Central memory CD8-positive, alpha-beta T cell (primary cell): ENCODE measurements at regions not wholly inside any gene's neighbourhood (a gene's known extent, or its start where the extent isn't known, plus 50 kb on each side); places are given as distances from the start of the nearest gene placed in this dataset.

Experiments
- ATAC-seq: fragments of 150-1000 bp; cut with Tn5 transposase; replicated peaks from 2 replicates; pipeline ENCODE4 v1.10.0; 2022; ENCODE audit warnings: mild to moderate bottlenecking, moderate FRiP score, moderate number of reproducible peaks; ENCODE audit not compliant: poor library complexity, severe bottlenecking; ENCODE audit errors: extremely low read depth
- DNase-seq, 2 donors: peaks; one replicate each; pipeline ENCODE4 v3.0.0; 2021; ENCODE audit warnings: low spot score in 2 of 2
- H3K27ac Mint-ChIP-seq: one replicate; pipeline ENCODE4 v1.8.0; 2022; ENCODE audit warnings: low read depth, mild to moderate bottlenecking, moderate library complexity, mixed read lengths
- H3K27me3 Mint-ChIP-seq: one replicate; pipeline ENCODE4 v1.8.0; 2022; ENCODE audit warnings: mixed read lengths
- H3K36me3 Mint-ChIP-seq: one replicate; pipeline ENCODE4 v1.8.0; 2022; ENCODE audit warnings: mild to moderate bottlenecking, moderate library complexity, mixed read lengths; ENCODE audit not compliant: insufficient read depth
- H3K4me1 Mint-ChIP-seq: one replicate; pipeline ENCODE4 v1.8.0; 2022; ENCODE audit warnings: mixed read lengths
- H3K4me3 Mint-ChIP-seq: one replicate; pipeline ENCODE4 v1.8.0; 2022; ENCODE audit warnings: mild to moderate bottlenecking, moderate library complexity, mixed read lengths
- H3K9me3 Mint-ChIP-seq: one replicate; pipeline ENCODE4 v1.8.0; 2022; ENCODE audit warnings: mixed read lengths

DNA sequence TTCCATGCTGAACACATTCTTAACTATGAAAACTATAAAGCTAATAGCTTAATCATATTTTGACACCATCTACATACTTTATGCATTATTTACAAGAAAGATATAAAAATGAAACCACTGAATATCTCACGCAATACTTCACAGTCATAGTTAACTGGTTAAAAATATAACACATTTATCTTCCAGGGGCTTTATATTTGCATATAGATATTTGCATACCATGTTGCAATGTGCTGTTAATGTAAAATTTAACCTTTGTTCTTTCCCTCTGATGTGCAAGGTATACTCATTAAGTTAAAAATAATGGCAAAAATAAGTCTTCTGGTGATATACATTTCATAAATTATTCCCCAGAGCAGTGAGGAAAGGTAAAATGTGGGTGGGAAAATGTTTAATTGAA lies 76.9 kb upstream of the MGMT start:
- H3K4me1 Mint-ChIP-seq = no peaks in the 10 kb centered on the region
- H3K27me3 Mint-ChIP-seq = peaks cover 43% of the 10 kb centered on the region
- H3K27ac Mint-ChIP-seq = no peak overlapping the region
- ATAC-seq (no peak), DNase-seq (no peak)
- no peaks in the 10 kb centered on the region for H3K36me3 Mint-ChIP-seq
- no peak overlapping the region for H3K4me3 Mint-ChIP-seq
- H3K9me3 Mint-ChIP-seq = no peaks in the 10 kb centered on the region

DNA sequence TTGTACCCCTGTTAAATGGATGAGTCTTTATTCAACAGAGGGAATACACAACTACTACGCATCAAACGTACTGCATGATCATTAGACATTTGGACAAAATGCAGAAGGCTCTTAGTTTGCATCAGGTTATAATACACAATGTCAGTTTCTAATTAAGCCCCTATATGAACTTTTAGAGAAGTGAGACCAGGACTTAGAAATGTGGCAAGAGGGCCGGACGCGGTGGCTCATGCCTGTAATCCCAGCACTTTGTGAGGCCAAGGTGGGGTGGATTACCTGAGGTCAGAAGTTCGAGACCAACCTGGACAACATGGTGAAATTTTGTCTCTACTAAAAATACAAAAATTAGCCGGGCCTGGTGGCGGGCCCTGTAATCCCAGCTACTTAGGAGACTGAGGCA lies 76.3 kb upstream of the MGMT start:
- Mint-ChIP-seq H3K27me3 (peaks cover 38% of the 10 kb centered on the region), H3K4me1 (no peaks in the 10 kb centered on the region), H3K27ac (no peak overlapping the region), H3K4me3 (no peak overlapping the region), H3K9me3 (no peaks in the 10 kb centered on the region), H3K36me3 (no peaks in the 10 kb centered on the region)
- ATAC-seq = no peak
- DNase-seq = no peak

DNA sequence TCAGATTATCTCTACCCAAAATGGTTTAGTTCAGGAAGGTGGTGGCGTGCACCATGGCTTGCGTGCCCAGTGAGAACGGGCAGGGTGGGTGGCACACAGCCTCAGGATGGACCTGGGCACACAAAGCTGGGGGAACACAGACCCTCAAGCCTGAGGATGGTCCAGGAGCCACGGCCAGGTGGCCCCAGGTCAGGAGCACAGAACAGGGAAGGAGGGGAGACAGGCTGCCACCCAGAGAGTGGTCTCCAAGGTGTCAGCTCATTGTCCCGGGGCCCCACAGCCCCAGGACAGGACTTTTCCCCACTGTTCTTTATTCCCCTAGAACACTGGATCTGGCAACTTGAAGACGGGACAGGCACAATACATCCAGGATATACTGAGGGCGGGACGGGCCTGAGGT lies 75.6 kb upstream of the MGMT start:
- no peaks in the 10 kb centered on the region for H3K4me1 Mint-ChIP-seq
- ATAC-seq (no peak), DNase-seq (no peak)
- H3K4me3 Mint-ChIP-seq = no peak overlapping the region
- H3K27ac Mint-ChIP-seq = no peak overlapping the region
- no peaks in the 10 kb centered on the region for H3K9me3 Mint-ChIP-seq
- peaks cover 31% of the 10 kb centered on the region for H3K27me3 Mint-ChIP-seq
- no peaks in the 10 kb centered on the region for H3K36me3 Mint-ChIP-seq

DNA sequence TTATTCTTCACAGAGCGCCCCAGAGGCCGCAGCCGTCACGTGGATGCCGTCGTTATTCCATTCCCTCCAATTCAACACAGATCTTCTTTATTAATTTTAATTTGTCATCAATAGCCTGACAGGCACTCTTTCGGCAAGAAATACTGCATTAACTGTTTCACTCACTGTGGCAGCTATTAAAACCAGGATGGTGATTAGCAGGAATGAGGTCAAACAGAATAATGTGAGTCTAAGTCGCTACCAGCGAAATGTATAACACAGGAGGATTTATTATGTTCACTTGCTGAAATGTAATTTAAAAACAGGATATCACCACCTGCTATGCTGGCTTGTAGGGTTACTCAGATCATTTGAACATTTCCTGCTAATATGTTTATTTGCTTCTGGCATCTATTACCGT lies 74.2 kb upstream of the MGMT start:
- ATAC-seq (no peak), DNase-seq (no peak)
- H3K9me3 Mint-ChIP-seq = no peaks in the 10 kb centered on the region
- H3K36me3 Mint-ChIP-seq = no peaks in the 10 kb centered on the region
- H3K27me3 Mint-ChIP-seq = peaks cover 31% of the 10 kb centered on the region
- no peaks in the 10 kb centered on the region for H3K4me1 Mint-ChIP-seq
- no peak overlapping the region for H3K27ac Mint-ChIP-seq
- no peak overlapping the region for H3K4me3 Mint-ChIP-seq

DNA sequence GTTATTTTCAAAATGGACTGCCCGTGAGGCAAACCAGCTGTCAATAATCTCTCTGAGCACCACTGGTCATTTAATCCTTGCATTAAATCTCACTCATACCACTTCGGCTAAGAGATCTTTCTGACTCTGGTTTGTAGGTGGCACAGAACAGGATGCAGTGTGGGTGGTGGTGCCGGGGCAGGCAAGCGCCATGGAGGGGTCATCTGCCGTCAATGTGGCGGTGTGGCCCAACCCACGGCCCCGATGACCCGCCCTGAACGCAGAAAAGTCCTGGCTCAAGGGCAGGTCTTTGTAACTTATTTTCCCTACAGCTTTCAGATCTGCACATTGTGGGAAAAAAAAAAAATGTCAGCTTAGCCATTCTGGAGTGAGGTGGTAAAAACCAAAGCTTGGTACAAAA lies 73.2 kb upstream of the MGMT start:
- ATAC-seq = no peak
- no peak overlapping the region for H3K27ac Mint-ChIP-seq
- peaks cover 24% of the 10 kb centered on the region for H3K27me3 Mint-ChIP-seq
- H3K9me3 Mint-ChIP-seq = no peaks in the 10 kb centered on the region
- H3K36me3 Mint-ChIP-seq = no peaks in the 10 kb centered on the region
- no peak overlapping the region for H3K4me3 Mint-ChIP-seq
- DNase-seq = no peak
- H3K4me1 Mint-ChIP-seq = no peaks in the 10 kb centered on the region

DNA sequence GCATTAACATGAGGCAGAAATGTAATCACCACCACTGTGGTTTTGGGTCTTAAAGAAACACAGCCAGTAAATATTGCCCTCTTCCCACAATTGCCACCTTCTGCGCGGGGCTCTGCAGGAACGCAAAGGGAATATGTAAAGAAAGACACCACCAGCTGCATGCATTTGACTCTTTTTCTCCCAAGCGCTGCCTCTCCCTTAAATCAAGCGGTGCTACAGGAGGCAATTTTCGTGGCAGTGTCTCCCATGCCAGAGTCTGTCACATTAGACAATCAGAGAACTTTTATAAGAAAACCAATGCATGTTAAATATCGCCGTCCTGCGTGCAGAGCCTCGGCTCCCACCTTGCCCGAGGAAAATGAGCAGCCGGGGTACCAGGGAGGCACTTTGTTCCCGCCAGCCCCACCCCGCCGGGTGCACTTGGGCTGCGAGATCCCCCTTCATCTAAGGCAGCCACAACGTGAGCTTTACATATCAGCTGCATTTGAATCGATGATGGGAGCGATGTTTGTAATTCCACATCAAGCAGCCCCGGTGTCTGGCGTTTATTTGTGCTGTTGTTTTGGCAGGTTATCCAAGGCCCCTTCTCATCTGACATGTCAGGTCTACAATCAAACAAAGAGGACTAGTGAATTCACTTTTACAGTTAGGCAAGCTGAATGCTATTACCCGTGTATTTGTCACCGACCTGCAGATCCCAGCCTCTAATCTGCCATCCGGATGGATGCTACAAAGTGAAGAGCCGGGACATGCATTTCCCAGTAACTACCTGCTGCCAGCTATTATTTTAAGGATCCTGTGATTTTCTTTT lies 72.3 kb upstream of the MGMT start:
- H3K9me3 Mint-ChIP-seq = no peaks in the 10 kb centered on the region
- H3K27ac Mint-ChIP-seq = no peak overlapping the region
- ATAC-seq (no peak), DNase-seq (no peak)
- peaks cover 19% of the 10 kb centered on the region for H3K27me3 Mint-ChIP-seq
- H3K4me3 Mint-ChIP-seq = no peak overlapping the region
- no peaks in the 10 kb centered on the region for H3K36me3 Mint-ChIP-seq
- H3K4me1 Mint-ChIP-seq = no peaks in the 10 kb centered on the region

DNA sequence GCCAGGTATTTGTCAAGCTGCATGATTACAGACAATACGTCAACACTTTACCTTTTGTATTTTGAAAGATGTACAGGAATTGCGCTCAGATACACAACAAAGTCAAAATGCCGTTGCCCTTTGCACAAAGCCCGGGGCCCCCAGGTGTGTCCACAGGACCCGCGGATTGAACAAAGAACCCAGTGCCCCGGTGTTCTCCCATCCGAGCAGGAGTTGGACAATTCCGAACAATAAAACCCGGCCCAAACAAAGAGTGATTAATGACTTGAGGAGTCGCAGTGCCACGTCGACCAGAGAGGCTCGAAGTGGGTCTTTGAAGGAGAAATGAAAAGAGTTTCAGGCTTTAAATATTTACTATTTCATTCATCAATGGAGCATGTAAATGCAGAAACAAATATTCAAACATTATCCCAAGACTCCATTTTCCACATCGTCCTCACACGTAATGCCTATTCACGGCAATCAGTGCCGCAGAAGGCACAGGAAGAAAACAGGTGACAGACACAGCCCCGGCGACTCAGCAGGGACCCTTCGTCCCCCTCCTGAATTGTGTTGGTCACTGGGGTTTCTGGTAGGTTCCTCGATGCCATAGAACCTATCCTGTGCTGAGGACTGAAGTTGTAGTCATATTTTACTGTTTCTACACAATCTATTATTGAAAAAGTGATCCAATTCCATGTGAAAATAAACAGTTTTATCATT lies 70.9 kb upstream of the MGMT start:
- Mint-ChIP-seq H3K36me3 (no peaks in the 10 kb centered on the region), H3K27ac (no peak overlapping the region), H3K9me3 (no peaks in the 10 kb centered on the region), H3K4me3 (no peak overlapping the region), H3K27me3 (peaks cover 30% of the 10 kb centered on the region), H3K4me1 (no peaks in the 10 kb centered on the region)
- ATAC-seq (no peak), DNase-seq (no peak)

DNA sequence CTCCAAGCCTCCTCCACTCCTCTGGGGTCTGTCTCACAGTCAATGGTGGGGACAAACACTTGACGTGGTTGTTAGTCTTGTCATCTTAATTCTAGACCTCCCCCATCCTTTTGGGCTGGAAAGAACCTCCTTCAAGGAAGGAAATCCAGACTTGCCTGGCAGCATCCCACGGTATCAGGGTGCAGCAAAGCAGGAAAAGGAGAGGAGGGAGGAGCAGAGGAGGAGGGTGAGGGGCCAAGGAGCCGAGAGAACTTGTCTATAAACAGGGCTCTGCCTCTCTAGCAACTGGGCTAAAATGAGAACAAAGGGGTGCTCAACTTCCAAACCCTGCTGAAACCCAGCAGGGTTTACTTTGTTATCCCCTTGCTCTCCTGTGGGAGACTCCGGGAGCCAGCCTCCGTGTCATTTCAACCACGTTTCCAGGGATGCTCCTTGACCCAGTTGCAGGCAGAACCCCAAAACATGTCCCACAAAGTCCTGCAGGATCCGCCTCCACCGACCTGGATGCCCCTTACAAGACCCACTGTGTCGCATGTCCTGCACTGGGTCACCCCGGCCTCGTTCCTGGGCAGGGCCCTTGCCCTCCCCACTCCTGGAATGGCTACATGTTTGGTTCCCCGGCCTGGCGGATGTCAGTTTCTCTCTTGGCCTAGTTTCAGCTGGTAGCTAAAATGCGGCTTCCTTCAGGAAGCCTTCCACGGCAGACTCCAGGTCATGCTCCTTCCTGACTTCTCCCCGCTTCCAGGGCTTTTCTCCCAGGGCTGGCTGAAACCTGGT lies 69.7 kb upstream of the MGMT start:
- no peak overlapping the region for H3K4me3 Mint-ChIP-seq
- no peak for ATAC-seq
- H3K27me3 Mint-ChIP-seq = peaks cover 25% of the 10 kb centered on the region
- DNase-seq = no peak
- no peaks in the 10 kb centered on the region for H3K4me1 Mint-ChIP-seq
- no peaks in the 10 kb centered on the region for H3K9me3 Mint-ChIP-seq
- no peaks in the 10 kb centered on the region for H3K36me3 Mint-ChIP-seq
- no peak overlapping the region for H3K27ac Mint-ChIP-seq

DNA sequence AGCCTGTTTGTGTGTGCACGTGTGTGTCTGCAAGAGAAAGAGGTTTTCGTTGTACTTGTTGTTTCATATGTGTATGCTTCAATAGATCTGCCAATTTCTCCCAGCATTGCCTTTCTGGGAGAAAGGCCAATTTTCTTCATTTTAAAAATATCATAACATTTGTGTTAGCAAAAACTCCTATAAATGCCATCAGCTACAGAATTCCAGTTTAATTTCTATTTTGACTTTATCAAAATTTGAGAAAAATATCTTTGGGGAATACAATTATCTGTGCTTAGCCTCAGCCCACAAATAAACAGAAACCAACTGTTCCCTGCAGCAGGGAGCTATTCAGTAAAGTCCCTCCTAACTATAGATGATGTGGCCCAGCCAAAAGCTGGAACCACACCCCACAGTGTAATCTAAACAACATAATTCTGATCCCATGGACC lies 68.3 kb upstream of the MGMT start:
- no peaks in the 10 kb centered on the region for H3K36me3 Mint-ChIP-seq

DNA sequence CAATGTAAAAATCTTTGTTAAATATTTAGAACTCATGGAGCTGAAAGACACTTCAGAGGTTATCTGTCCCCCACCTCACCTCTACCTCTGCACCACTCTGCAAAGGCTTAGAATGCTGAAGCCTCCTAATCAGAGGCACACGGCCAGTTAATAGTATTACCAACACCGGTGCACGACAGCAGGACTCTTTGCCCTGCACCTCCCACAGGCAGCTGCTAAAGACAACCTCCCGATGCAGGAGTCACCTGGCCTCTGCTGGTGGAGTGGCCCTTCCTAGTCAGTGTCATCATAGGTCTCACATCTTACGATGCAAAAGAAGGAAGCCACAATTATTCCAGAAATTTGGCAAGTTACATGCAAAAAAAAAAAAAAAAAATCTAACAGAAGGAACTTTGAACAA lies 66.6 kb upstream of the MGMT start:
- H3K4me3 Mint-ChIP-seq = no peak overlapping the region

More for the DNA sequence above, 68.3 kb upstream of the MGMT start:
- H3K27ac Mint-ChIP-seq = no peak overlapping the region
- no peaks in the 10 kb centered on the region for H3K9me3 Mint-ChIP-seq
- H3K27me3 Mint-ChIP-seq = peaks cover 26% of the 10 kb centered on the region
- ATAC-seq (no peak), DNase-seq (no peak)
- H3K4me3 Mint-ChIP-seq = no peak overlapping the region
- H3K4me1 Mint-ChIP-seq = no peaks in the 10 kb centered on the region

DNA sequence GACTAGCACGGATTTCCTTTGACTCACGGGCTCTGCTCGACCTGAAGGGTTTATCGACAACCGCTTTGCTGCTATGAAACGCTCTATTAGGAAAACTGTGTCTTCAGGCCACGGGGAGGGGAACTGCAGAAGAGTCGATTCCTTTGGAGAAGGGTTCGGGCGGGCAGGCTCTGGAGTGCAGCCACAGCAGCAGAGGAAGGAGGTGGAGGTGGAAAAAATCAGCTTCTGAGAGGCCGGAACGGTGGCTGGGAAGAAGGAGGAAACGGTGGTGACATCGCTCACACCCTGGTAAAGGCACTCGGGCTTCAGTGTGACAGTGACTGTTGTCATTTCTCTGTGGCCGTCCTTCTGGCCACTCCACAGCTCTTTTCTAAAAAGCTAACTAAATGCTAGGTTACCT lies 64.6 kb upstream of the MGMT start:
- Mint-ChIP-seq H3K4me1 (no peaks in the 10 kb centered on the region), H3K4me3 (no peak overlapping the region), H3K27ac (no peak overlapping the region), H3K27me3 (peaks cover 48% of the 10 kb centered on the region), H3K36me3 (no peaks in the 10 kb centered on the region), H3K9me3 (no peaks in the 10 kb centered on the region)
- ATAC-seq = no peak
- no peak for DNase-seq

More for the DNA sequence above, 66.6 kb upstream of the MGMT start:
- Mint-ChIP-seq H3K9me3 (no peaks in the 10 kb centered on the region), H3K36me3 (no peaks in the 10 kb centered on the region), H3K27me3 (peaks cover 28% of the 10 kb centered on the region), H3K27ac (no peak overlapping the region), H3K4me1 (no peaks in the 10 kb centered on the region)
- no peak for DNase-seq
- no peak for ATAC-seq

DNA sequence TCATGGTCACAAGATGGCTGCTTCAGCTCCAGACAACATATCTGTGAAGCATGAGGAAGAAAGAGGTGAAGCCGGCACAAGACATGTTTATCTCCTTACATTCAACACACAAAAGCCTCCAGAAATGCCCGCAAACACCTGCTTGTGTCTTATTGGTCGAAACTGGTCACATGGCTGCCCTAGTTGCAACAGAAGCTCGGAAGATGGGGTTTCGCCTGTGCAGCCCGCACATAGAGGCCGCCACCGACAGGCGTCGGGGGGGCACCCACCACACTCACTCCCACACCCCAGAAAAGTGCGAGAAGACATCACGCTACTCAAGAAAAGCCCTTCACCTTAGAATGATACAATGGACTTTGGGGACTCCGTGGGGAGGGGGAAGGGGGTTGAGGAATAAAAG lies 63.0 kb upstream of the MGMT start:
- ATAC-seq = no peak
- no peak for DNase-seq
- Mint-ChIP-seq H3K4me3 (no peak overlapping the region), H3K9me3 (no peaks in the 10 kb centered on the region), H3K4me1 (no peaks in the 10 kb centered on the region), H3K27ac (no peak overlapping the region), H3K27me3 (peaks cover 56% of the 10 kb centered on the region), H3K36me3 (no peaks in the 10 kb centered on the region)
